CD4-positive, alpha-beta T cell treated with Interleukin-15 for 4 hours (primary cell): ENCODE measurements at regions not wholly inside any gene's neighbourhood (a gene's known extent, or its start where the extent isn't known, plus 50 kb on each side); places are given as distances from the start of the nearest gene placed in this dataset.

Source experiments
- DNase-seq: peaks from one replicate; pipeline ENCODE4 v3.0.0-alpha.2; 2020; ENCODE audit warnings: low spot score

- DNase-seq: no peak
Measured at GRCh38 chr13:86946734-86947133, 724.4 kb upstream of the SLITRK5 start.

GRCh38 chr13:86954341-86954740 lies 716.8 kb upstream of the SLITRK5 start:
- DNase-seq: no peak

- DNase-seq: no peak
Measured at GRCh38 chr13:86960876-86961275, 710.3 kb upstream of the SLITRK5 start.

GRCh38 chr13:86974251-86974994 lies 696.7 kb upstream of the SLITRK5 start:
- DNase-seq: no peak

- DNase-seq: no peak
Measured at GRCh38 chr13:86974995-86975328, 696.2 kb upstream of the SLITRK5 start.

- DNase-seq: no peak
Measured at GRCh38 chr13:86976521-86977324, 694.4 kb upstream of the SLITRK5 start.

GRCh38 chr13:86986448-86986847 lies 684.7 kb upstream of the SLITRK5 start:
- no peak for DNase-seq

GRCh38 chr13:86992251-86992650 lies 678.9 kb upstream of the SLITRK5 start:
- no peak for DNase-seq

- no peak for DNase-seq
Measured at GRCh38 chr13:87003265-87003664, 667.9 kb upstream of the SLITRK5 start.

GRCh38 chr13:87005511-87005910 lies 665.7 kb upstream of the SLITRK5 start:
- DNase-seq: no peak

- DNase-seq: no peak
Measured at GRCh38 chr13:87035526-87035925, 635.6 kb upstream of the SLITRK5 start.

- no peak for DNase-seq
Measured at GRCh38 chr13:87042946-87043345, 628.2 kb upstream of the SLITRK5 start.

- no peak for DNase-seq
Measured at GRCh38 chr13:87052731-87053130, 618.4 kb upstream of the SLITRK5 start.

GRCh38 chr13:87057807-87058520 lies 613.2 kb upstream of the SLITRK5 start:
- no peak for DNase-seq

GRCh38 chr13:87058786-87059329 lies 612.3 kb upstream of the SLITRK5 start:
- DNase-seq: no peak

GRCh38 chr13:87078947-87079795 lies 592.0 kb upstream of the SLITRK5 start:
- DNase-seq: no peak

GRCh38 chr13:87080100-87080779 lies 590.9 kb upstream of the SLITRK5 start:
- DNase-seq: no peak

- no peak for DNase-seq
Measured at GRCh38 chr13:87084192-87084591, 587.0 kb upstream of the SLITRK5 start.

GRCh38 chr13:87087741-87088140 lies 583.4 kb upstream of the SLITRK5 start:
- no peak for DNase-seq

GRCh38 chr13:87089391-87089790 lies 581.8 kb upstream of the SLITRK5 start:
- DNase-seq: no peak

GRCh38 chr13:87093399-87093798 lies 577.8 kb upstream of the SLITRK5 start:
- no peak for DNase-seq
